ENCODE measurements at regions not wholly inside any gene's neighbourhood (a gene's known extent, or its start where the extent isn't known, plus 50 kb on each side); places are given as distances from the start of the nearest gene placed in this dataset.
"Not testable (repeated sequence)": the region's sequence is repeated elsewhere in the genome, so short reads cannot be mapped to it uniquely, and the experiment has no call there.

DNA sequence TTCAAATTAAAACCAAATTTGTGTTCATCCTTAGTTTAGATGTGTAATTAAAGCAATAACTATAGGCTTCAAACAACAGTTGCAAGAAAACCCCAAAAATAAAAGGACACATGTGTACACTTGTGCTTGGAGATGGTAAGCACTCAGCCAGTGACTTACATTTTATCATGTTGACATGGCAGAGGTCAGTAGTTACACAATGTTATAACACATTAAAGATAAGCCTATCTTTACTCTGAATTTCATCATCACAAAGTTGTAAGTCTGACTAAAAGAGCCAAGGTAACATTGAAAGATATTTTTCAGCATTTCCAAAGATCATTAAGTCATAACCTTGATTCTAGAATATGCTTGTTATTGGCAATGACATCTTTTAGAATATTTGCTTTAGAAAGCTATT, 98.5 kb upstream of the PNPLA4 start:
- Histone ChIP-seq H3K27me3 (ENCODE audit: control insufficient read depth, insufficient read depth) (no peaks in the 10 kb centered on the region), H3K9me3 (ENCODE audit: control insufficient read depth, low read length) (no peaks in the 10 kb centered on the region), H3K27ac (ENCODE audit: low read length) (no peak overlapping the region), H3K4me1 (ENCODE audit: control insufficient read depth, insufficient read depth, low read length) (no peaks in the 10 kb centered on the region), H3K4me3 (ENCODE audit: low read length) (no peak overlapping the region)
- ATAC-seq (no peak), DNase-seq (no peak)
- intact Hi-C loops (cut with DNase I), result no loop called here

DNA sequence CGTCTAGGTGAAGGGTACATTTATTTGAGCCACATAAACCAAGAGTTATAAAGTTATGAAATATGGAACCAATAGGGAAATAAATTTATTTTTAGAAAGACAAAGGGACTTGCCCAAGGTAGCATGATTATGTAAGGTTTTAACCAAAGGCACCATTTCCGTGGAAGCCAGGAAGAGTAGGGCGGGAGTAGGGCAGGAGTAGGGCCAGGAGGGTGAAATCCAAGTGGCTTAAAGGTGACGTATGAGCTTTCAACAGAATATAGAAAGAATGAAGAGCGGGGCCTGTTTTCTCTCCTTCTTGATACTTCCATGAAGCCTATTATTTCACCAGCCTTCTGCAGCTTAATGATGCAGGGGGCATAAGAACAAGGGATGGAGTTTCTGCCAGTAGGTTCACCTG, 91.7 kb upstream of the PNPLA4 start:
- H3K4me3 ChIP-seq (ENCODE audit: low read length), result no peak overlapping the region
- no peaks in the 10 kb centered on the region for H3K27me3 ChIP-seq (ENCODE audit: control insufficient read depth, insufficient read depth)
- H3K27ac ChIP-seq (ENCODE audit: low read length), result no peak overlapping the region
- 96% methylated on average over 5 of the region's 5 CpGs for WGBS
- no peaks in the 10 kb centered on the region for H3K4me1 ChIP-seq (ENCODE audit: control insufficient read depth, insufficient read depth, low read length)
- no peak for ATAC-seq
- intact Hi-C loops (cut with DNase I), result no loop called here
- no peaks in the 10 kb centered on the region for H3K9me3 ChIP-seq (ENCODE audit: control insufficient read depth, low read length)
- no peak for DNase-seq

- no peak for DNase-seq
- ATAC-seq, result no peak
- no peaks in the 10 kb centered on the region for H3K27me3 ChIP-seq (ENCODE audit: control insufficient read depth, insufficient read depth)
- H3K4me3 ChIP-seq (ENCODE audit: low read length), result no peak overlapping the region
- H3K9me3 ChIP-seq (ENCODE audit: control insufficient read depth, low read length), result no peaks in the 10 kb centered on the region
- intact Hi-C loops (cut with DNase I), result no loop called here
- no peaks in the 10 kb centered on the region for H3K4me1 ChIP-seq (ENCODE audit: control insufficient read depth, insufficient read depth, low read length)
- WGBS, result 90% methylated on average over 4 of the region's 4 CpGs
- H3K27ac ChIP-seq (ENCODE audit: low read length), result no peak overlapping the region
Observed at GRCh38 chrX:8010105-8010504, 82.9 kb upstream of the PNPLA4 start.

- intact Hi-C loops (cut with DNase I), result no loop called here
- no peaks in the 10 kb centered on the region for H3K9me3 ChIP-seq (ENCODE audit: control insufficient read depth, low read length)
Observed at GRCh38 chrX:8005678-8006347, 78.6 kb upstream of the PNPLA4 start.

DNA sequence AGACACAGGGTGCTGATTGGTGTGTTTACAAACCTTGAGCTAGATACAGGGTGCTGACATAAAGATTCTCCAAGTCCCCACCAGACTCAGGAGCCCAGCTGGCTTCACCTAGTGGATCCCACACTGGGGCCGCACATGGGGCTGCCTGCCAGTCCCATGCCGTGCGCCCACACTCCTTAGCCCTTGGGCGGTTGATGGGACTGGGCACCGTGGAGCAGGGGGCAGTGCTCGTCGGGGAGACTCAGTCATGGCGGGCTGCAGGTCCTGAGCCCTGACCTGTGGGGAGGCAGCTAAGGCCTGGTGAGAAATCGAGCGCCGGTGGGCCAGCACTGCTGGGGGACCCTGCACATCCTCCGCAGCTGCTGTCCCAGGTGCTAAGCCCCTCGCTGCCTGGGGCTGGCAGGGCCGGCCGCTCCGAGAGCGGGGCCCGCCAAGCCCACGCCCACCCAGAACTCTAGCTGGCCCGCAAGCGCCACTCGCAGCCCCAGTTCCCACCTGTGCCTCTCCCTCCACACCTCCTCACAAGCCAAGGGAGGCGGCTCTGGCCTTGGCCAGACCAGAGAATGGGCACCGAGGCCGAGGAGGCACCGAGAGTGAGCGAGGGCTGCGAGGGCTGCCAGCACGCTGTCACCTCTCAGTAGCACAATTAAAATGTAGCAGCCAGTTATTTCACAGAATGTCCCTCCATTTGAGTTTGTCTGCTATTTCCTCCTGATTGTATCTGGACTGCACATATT, 76.1 kb upstream of the PNPLA4 start:
- Histone ChIP-seq H3K4me3 (ENCODE audit: low read length) (no peak overlapping the region), H3K27ac (ENCODE audit: low read length) (no peak overlapping the region), H3K4me1 (ENCODE audit: control insufficient read depth, insufficient read depth, low read length) (no peaks in the 10 kb centered on the region), H3K9me3 (ENCODE audit: control insufficient read depth, low read length) (no peaks in the 10 kb centered on the region), H3K27me3 (ENCODE audit: control insufficient read depth, insufficient read depth) (no peaks in the 10 kb centered on the region)
- DNase-seq (peak in 2 of 3 donors; percentile 22 to 40), ATAC-seq (no peak)
- WGBS, result 94% methylated on average over 29 of the region's 29 CpGs
- intact Hi-C loops (cut with DNase I), result no loop called here

More at GRCh38 chrX:8005678-8006347, 78.6 kb upstream of the PNPLA4 start:
- H3K27me3 ChIP-seq (ENCODE audit: control insufficient read depth, insufficient read depth), result no peaks in the 10 kb centered on the region
- ATAC-seq, result no peak
- 56% methylated on average over 2 of the region's 2 CpGs for WGBS
- no peak overlapping the region for H3K27ac ChIP-seq (ENCODE audit: low read length)
- no peaks in the 10 kb centered on the region for H3K4me1 ChIP-seq (ENCODE audit: control insufficient read depth, insufficient read depth, low read length)
- no peak for DNase-seq
- no peak overlapping the region for H3K4me3 ChIP-seq (ENCODE audit: low read length)

DNA sequence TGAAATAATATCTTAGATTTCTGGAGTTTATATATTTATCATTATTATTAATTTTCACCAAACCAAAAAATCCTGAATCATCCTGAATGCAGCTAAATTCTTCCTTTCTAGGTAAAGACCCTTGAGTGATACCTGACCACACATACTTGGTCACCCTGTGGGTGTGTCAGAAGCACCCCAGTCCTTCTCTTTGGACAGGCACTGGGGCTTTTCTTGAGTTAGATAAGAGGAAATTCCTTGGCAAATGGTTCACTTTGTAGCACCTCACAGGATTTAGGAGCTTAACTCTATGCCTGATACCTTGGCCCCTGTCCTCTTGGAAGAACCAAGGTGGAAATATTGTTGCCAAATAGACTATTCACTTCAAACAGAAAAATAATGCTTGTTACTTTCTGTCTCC, 69.6 kb upstream of the PNPLA4 start:
- Histone ChIP-seq H3K9me3 (ENCODE audit: control insufficient read depth, low read length) (no peaks in the 10 kb centered on the region), H3K27me3 (ENCODE audit: control insufficient read depth, insufficient read depth) (no peaks in the 10 kb centered on the region), H3K4me3 (ENCODE audit: low read length) (no peak overlapping the region), H3K4me1 (ENCODE audit: control insufficient read depth, insufficient read depth, low read length) (peaks cover 1% of the 10 kb centered on the region), H3K27ac (ENCODE audit: low read length) (no peak overlapping the region)
- intact Hi-C loops (cut with DNase I), result loop anchor here (5.0 to 10.0 kb wide), 4 partner anchors 738 to 1718 kb away; partner anchors contain the start of gene ANOS1 (in 3 of the 4)
- ATAC-seq (no peak), DNase-seq (no peak)

- ATAC-seq, result no peak
- Histone ChIP-seq H3K27me3 (ENCODE audit: control insufficient read depth, insufficient read depth) (no peaks in the 10 kb centered on the region), H3K4me3 (ENCODE audit: low read length) (no peak overlapping the region), H3K9me3 (ENCODE audit: control insufficient read depth, low read length) (no peaks in the 10 kb centered on the region), H3K27ac (ENCODE audit: low read length) (no peak overlapping the region), H3K4me1 (ENCODE audit: control insufficient read depth, insufficient read depth, low read length) (peaks cover 1% of the 10 kb centered on the region)
- intact Hi-C loops (cut with DNase I), result loop anchor here (5.0 to 10.0 kb wide), 4 partner anchors 738 to 1718 kb away; partner anchors contain the start of gene ANOS1 (in 3 of the 4)
- no peak for DNase-seq
- WGBS, result 13% methylated on average over 2 of the region's 2 CpGs
Observed at GRCh38 chrX:7996414-7996813, 69.2 kb upstream of the PNPLA4 start.

- H3K27me3 ChIP-seq (ENCODE audit: control insufficient read depth, insufficient read depth), result no peaks in the 10 kb centered on the region
- ATAC-seq (no peak), DNase-seq (no peak)
- H3K9me3 ChIP-seq (ENCODE audit: control insufficient read depth, low read length), result no peaks in the 10 kb centered on the region
- H3K27ac ChIP-seq (ENCODE audit: low read length), result no peak overlapping the region
- WGBS, result 72% methylated on average over 4 of the region's 4 CpGs
- H3K4me3 ChIP-seq (ENCODE audit: low read length), result no peak overlapping the region
- intact Hi-C loops (cut with DNase I), result loop anchor here (10.0 kb wide), 3 partner anchors 741 to 1721 kb away; partner anchors contain the start of gene ANOS1 (in 3 of the 4)
- H3K4me1 ChIP-seq (ENCODE audit: control insufficient read depth, insufficient read depth, low read length), result peaks cover 1% of the 10 kb centered on the region
Observed at GRCh38 chrX:7993873-7994272, 66.7 kb upstream of the PNPLA4 start.

GRCh38 chrX:7988013-7988759, 61.0 kb upstream of the PNPLA4 start:
- H3K4me3 ChIP-seq (ENCODE audit: low read length); H3K9me3 ChIP-seq (ENCODE audit: control insufficient read depth, low read length); H3K4me1 ChIP-seq (ENCODE audit: control insufficient read depth, insufficient read depth, low read length); intact Hi-C loops (cut with DNase I); ATAC-seq; H3K27me3 ChIP-seq (ENCODE audit: control insufficient read depth, insufficient read depth); H3K27ac ChIP-seq (ENCODE audit: low read length); DNase-seq: not testable (repeated sequence)
- 75% methylated on average over 6 of the region's 6 CpGs for WGBS

- no peak for ATAC-seq
- H3K27me3 ChIP-seq (ENCODE audit: control insufficient read depth, insufficient read depth), result no peaks in the 10 kb centered on the region
- H3K27ac ChIP-seq (ENCODE audit: low read length), result no peak overlapping the region
- intact Hi-C loops (cut with DNase I), result no loop called here
- no peaks in the 10 kb centered on the region for H3K4me1 ChIP-seq (ENCODE audit: control insufficient read depth, insufficient read depth, low read length)
- no peak for DNase-seq
- no peaks in the 10 kb centered on the region for H3K9me3 ChIP-seq (ENCODE audit: control insufficient read depth, low read length)
- WGBS, result 49% methylated on average over 6 of the region's 6 CpGs
- no peak overlapping the region for H3K4me3 ChIP-seq (ENCODE audit: low read length)
Observed at GRCh38 chrX:7987160-7988012, 60.2 kb upstream of the PNPLA4 start.
